GM19240 (cell line): ENCODE measurements at regions not wholly inside any gene's neighbourhood (a gene's known extent, or its start where the extent isn't known, plus 50 kb on each side); places are given as distances from the start of the nearest gene placed in this dataset.

Experiments
- DNase-seq: peaks from one replicate; pipeline ENCODE4 v3.0.0; 2011; ENCODE audit warnings: low spot score; ENCODE audit not compliant: insufficient read length

GRCh38 chr12:116381240-116381743, 103.8 kb upstream of the MED13L start:
- DNase-seq, result no peak

- no peak for DNase-seq
Measured at GRCh38 chr12:116381744-116382685, 104.5 kb upstream of the MED13L start.

- no peak for DNase-seq
Measured at GRCh38 chr12:116382686-116383530, 105.4 kb upstream of the MED13L start.

- no peak for DNase-seq
Measured at GRCh38 chr12:116384175-116384574, 106.7 kb upstream of the MED13L start.

GRCh38 chr12:116384691-116385485, 107.4 kb upstream of the MED13L start:
- DNase-seq, result peak; percentile 22

- no peak for DNase-seq
Measured at GRCh38 chr12:116385486-116386217, 108.2 kb upstream of the MED13L start.

- DNase-seq, result no peak
Measured at GRCh38 chr12:116389326-116389725, 111.8 kb upstream of the MED13L start.

- no peak for DNase-seq
Measured at GRCh38 chr12:116389990-116390389, 112.5 kb upstream of the MED13L start.

- DNase-seq, result no peak
Measured at GRCh38 chr12:116390401-116391335, 113.2 kb upstream of the MED13L start.

- DNase-seq, result no peak
Measured at GRCh38 chr12:116391501-116391900, 114.0 kb upstream of the MED13L start.

GRCh38 chr12:116392061-116392460, 114.6 kb upstream of the MED13L start:
- DNase-seq, result no peak

GRCh38 chr12:116393255-116393654, 115.8 kb upstream of the MED13L start:
- DNase-seq, result no peak

GRCh38 chr12:116393859-116394650, 116.6 kb upstream of the MED13L start:
- DNase-seq, result no peak

- no peak for DNase-seq
Measured at GRCh38 chr12:116395396-116395795, 117.9 kb upstream of the MED13L start.

- no peak for DNase-seq
Measured at GRCh38 chr12:116397148-116397547, 119.7 kb upstream of the MED13L start.

GRCh38 chr12:116398193-116398592, 120.7 kb upstream of the MED13L start:
- no peak for DNase-seq

- no peak for DNase-seq
Measured at GRCh38 chr12:116399055-116399454, 121.6 kb upstream of the MED13L start.

GRCh38 chr12:116400636-116401372, 123.3 kb upstream of the MED13L start:
- no peak for DNase-seq
